GM21360 (cell line): ENCODE measurements at regions not wholly inside any gene's neighbourhood (a gene's known extent, or its start where the extent isn't known, plus 50 kb on each side); places are given as distances from the start of the nearest gene placed in this dataset.
"Not testable (repeated sequence)": the region's sequence is repeated elsewhere in the genome, so short reads cannot be mapped to it uniquely, and the experiment has no call there.

Experiments used
- ATAC-seq: cut with Tn5 transposase; IDR thresholded peaks from one replicate; pipeline ENCODE4 v1.9.1; 2021; ENCODE audit warnings: mild to moderate bottlenecking, moderate library complexity; ENCODE audit not compliant: unreplicated experiment

DNA sequence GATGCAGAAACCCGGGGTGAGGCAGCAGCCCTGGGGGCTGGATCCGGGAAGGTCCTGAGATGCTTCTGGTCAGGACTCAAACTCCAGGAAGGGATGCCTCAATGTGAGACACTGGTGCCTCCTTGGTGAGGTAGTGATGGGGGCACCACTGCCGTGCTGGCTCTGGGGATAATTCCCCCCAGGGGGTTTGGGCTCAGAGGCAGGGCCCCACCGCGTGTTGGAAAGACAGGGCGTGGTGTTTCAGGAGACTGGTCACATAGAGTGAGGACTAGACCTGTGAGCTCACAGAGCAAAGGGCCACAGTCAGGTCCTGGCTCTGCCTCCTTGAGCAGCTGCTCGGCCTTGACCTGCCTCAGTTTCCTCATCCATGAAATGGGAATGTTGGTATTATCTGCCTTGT, 361.9 kb downstream of the GLRX3 start:
- ATAC-seq = no peak

- ATAC-seq = no peak
Measured at GRCh38 chr10:130498934-130499333, 362.7 kb downstream of the GLRX3 start.

DNA sequence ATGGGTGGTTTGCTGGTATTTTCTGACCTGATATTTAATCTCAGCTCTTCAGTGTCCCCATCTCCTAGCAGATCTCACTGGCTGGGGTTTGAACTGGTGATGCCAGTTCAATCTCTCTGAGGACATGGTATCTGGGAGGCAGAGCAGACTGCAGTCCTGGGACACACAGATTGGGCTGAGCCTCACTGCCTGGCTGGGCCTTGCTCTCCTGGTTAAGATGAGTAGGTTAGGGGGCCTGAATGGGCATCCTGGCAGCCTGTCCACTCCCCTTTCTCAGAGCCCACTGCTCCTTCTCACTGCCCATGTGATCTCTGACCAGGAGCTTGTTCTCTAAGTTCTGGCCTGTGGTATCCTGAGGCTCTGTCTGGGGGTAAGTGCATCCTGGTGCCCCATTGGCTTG, 363.4 kb downstream of the GLRX3 start:
- no peak for ATAC-seq

DNA sequence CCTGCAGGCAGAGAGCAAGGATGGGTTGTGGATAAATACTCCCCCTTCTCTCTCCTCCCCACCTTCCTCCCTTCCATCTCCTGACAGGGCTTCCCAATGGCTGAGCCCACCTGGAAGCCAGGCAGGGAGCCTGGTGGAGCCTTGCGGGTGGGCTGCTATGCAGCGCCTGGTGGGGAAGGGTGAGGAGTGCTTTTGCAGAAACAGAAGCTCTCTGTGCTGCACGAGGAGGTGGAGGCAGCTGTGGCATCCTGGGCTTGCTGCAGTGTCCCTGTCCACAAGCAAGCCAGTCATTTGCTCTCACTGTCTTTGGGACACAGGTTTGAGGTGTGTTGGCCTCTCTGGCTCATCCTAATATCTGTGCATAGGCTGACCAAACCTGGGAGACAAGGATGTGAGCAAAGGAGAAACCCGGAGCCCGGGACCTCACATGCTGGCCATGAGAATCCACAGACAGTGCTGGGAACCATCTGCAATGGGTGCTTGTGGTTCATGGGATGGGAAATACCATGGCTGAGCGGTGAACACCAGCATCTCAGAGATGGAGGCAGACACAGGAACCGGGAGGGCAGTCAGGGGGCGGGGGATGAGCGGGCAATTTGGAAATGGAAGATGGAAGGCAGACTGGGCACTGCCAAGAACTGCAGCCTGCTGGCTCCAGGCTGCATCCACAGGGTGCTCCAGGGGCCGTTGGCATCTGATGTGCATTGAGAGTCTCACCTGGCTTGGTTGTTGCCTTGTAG, 364.2 kb downstream of the GLRX3 start:
- no peak for ATAC-seq

- no peak for ATAC-seq
Measured at GRCh38 chr10:130507461-130507860, 371.3 kb downstream of the GLRX3 start.

DNA sequence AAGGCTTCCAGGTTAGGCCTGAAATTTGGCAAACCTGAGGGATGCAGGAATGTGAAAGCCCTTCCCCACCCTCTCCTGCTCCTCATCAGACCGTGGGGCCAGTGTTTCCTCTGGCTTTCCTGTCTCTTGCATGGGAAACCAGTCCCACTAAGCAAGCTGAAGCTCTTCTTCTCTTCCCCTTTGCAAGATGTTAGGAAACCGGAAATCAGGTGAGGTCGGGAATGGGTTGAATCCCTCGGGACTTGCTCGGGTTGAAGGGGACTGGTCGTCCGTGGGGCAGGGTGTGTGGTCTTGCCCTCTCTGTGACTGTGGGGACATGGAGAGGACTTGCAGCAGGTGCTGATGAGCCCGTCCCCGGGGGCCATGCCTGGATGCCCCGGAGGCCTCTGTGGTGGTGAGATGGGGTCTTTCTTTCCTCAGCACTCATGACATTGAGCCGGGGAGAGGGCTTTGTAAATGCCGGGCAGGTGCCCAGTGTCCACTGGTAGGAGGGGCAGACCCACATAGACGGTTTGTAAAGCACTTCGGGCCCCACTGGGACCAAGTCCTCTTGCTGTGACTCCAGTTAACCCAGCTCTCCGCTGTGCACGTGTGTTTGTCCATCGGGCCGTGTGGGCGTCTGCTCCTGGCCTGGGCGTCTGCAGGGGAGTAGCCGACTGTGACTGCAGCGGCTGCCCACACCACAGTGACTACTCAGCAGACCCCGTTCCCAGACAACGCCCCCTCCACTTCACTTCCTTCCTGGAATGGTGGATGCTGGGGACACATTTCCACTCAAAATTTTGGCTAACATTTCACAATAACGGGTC, 373.9 kb downstream of the GLRX3 start:
- ATAC-seq = no peak

- no peak for ATAC-seq
Measured at GRCh38 chr10:130510755-130511154, 374.6 kb downstream of the GLRX3 start.

DNA sequence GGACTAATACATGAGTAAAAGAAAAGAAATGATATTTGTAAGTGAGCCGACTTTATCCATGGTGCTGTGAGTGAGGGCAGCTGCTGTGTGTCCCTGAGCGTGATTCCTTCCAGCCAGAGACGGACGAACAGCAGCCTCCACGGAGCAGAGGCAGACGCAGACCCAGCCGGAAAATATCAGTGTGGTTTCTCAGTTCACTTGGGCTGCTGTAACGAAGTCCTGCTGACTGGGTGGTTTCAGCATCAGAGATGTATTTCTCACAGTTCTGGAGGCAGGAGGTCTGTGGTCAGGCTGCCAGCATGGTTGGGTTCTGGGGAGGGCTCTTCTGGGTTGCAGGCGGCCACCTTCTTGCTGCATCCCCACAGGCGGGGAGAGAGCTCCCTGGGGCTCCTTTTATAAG, 375.6 kb downstream of the GLRX3 start:
- no peak for ATAC-seq

GRCh38 chr10:130512936-130513335, 376.7 kb downstream of the GLRX3 start:
- ATAC-seq = no peak

GRCh38 chr10:130513686-130514476, 377.7 kb downstream of the GLRX3 start:
- ATAC-seq = no peak

GRCh38 chr10:130515670-130516069, 379.5 kb downstream of the GLRX3 start:
- ATAC-seq = no peak

DNA sequence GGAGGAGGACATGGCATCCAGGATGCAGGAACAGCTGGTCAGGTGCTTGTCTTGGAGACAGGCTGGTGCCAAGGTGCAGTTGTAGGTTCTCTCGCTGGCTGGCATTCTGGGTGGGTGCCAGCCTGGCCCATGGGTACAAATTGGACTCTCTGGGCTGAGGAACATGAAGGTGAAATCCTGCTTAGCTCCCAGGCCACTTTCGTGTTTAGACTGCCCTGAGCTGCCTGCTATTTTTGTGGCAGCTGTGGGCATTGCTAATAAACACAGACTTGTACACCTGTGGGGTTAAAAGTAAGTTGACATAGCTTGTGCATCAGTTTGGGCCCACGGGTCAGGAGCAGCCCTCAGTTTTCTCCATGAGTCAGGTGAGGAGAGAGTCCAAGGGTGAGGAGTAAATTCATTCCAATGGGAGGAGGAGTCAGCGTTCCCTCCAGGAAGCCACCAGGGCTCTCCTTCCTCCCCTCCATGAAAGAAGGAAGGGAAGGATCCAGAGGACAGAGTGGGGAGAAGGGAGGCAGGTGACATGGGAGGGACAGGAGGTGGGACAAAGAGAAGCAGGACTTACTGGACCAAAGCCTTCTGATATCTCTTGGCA, 380.0 kb downstream of the GLRX3 start:
- no peak for ATAC-seq

DNA sequence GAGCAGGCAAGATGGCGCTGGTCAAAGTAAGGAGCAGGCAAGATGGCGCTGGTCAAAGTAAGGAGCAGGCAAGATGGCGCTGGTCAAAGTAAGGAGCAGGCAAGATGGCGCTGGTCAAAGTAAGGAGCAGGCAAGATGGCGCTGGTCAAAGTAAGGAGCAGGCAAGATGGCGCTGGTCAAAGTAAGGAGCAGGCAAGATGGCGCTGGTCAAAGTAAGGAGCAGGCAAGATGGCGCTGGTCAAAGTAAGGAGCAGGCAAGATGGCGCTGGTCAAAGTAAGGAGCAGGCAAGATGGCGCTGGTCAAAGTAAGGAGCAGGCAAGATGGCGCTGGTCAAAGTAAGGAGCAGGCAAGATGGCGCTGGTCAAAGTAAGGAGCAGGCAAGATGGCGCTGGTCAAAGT, 382.7 kb downstream of the GLRX3 start:
- not testable (repeated sequence) for ATAC-seq

GRCh38 chr10:130519791-130520190, 383.6 kb downstream of the GLRX3 start:
- no peak for ATAC-seq

GRCh38 chr10:130531312-130531711, 395.1 kb downstream of the GLRX3 start:
- no peak for ATAC-seq

DNA sequence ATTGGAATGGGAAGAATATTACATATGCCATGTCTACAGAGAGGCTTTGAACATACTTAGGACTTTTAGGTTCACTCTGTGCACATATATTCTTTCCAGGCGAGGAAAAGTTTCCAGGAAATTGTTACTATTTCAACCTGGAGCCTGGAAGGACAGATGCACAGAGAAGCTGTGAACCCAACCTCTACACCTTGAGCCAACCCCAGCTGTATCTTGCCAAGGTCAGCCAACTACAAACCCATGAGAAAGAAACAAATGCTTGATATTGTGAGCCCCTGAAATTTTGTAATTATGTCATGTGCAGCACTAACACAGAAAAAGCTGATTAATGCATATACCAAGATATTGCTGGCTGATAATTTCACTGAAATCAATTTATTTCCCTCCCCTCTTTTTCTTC, 404.9 kb downstream of the GLRX3 start:
- ATAC-seq = no peak

- ATAC-seq = no peak
Measured at GRCh38 chr10:130542761-130543160, 406.6 kb downstream of the GLRX3 start.

DNA sequence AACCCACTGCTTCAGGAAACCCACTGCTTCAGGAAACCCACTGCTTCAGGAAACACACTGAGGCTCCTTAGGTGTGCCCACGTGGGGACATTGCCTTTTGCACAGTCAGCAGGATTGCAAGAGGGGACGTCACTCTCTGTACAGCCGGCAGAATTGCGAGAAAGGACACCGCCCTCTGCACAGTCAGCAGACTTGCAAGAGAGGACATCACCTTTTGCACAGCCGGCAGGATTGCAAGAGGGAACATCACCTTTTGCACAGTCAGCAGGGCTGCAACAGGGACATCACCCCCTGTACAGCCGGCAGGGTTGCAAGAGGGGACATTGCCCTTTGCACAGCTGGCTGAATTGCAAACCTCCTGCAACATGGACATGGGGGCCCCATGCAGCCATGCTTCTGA, 407.6 kb downstream of the GLRX3 start:
- no peak for ATAC-seq

DNA sequence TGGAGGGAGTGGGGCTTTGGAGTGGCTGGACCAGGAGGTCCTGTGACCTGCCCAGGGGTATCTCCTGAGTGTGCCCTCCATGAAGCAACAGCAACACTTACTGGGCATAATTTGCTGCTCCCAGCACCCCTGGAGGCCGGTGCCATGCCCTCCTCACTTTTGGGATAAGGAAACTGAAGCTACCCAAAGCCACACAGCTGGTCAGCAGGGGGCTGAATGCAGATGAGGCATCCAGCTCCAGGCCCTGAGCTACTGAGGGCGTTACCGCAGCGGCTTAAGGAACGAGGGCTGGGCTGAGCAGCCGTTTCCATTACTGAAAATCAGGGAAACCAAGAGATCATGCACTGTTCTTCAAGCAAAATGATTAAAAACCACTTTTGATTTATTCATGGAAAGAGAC, 408.9 kb downstream of the GLRX3 start:
- ATAC-seq = no peak

DNA sequence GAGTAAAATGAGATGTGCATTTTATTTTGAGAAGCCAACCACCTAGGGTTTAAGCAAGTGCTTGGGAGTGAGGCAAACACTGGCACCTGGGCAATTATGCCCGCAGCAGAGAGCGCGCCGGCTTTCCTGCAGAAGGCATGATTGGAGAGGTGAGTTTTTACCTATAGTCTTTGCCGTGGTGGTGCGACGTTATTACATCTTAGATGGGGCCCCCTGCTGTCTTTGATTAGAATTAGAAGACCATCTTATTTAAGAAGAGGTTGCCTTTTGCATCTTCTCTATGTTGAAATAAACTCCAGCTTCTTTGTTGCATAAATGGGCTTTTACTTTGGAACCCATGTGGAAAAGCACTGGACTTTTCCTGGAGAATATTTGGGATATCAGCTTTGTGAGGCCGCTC, 409.5 kb downstream of the GLRX3 start:
- ATAC-seq = no peak

DNA sequence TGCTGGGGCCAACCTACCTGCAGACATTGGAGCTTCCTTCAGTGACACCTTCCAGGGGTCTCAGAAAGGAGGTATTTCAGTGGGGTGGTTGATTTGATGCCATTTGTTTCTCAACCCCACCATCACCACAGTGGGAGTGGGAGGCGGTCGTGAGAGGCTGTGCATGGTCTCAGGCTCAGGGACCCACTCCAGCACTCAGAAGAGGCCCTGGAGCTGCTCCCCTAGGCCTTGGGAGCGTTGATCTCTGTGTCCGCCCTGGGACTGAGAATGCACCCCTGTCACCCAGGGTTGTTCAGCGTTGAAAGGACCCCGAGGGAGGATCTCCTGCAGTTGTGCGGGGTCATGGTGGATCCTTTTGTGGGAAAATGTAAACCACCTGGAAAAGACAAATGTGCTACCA, 410.6 kb downstream of the GLRX3 start:
- ATAC-seq = no peak
